Suprapubic skin (tissue), 4 donors: ENCODE measurements at regions not wholly inside any gene's neighbourhood (a gene's known extent, or its start where the extent isn't known, plus 50 kb on each side); places are given as distances from the start of the nearest gene placed in this dataset.
A peak's percentile ranks its signal among the peaks of the same experiment; 100 is the strongest.

Source experiments
- DNase-seq, 2 donors: peaks; one replicate each; pipeline ENCODE4 v3.0.0-alpha.2; 2019; ENCODE audit warnings: low spot score in 2 of 2
- H3K27ac ChIP-seq: fragments of 200-600 bp; sonication (generic); one replicate; pipeline ENCODE4 v1.5.1; 2019
- H3K27me3 ChIP-seq: fragments of 200-600 bp; sonication (generic); one replicate; pipeline ENCODE4 v1.5.1; 2019
- H3K36me3 ChIP-seq: fragments of 200-600 bp; sonication (generic); one replicate; pipeline ENCODE4 v1.5.1; 2019
- H3K4me1 ChIP-seq: fragments of 200-600 bp; sonication (generic); one replicate; pipeline ENCODE4 v1.5.1; 2019
- H3K4me3 ChIP-seq: fragments of 200-600 bp; sonication (generic); one replicate; pipeline ENCODE4 v1.5.1; 2019; ENCODE audit warnings: mild to moderate bottlenecking
- H3K9me3 ChIP-seq: fragments of 200-600 bp; sonication (generic); one replicate; pipeline ENCODE4 v1.5.1; 2019
- EP300 ChIP-seq: sonication (generic); formaldehyde crosslinking; IDR thresholded peaks from one replicate; pipeline ENCODE4 v1.6.1; 2017; ENCODE audit warnings: antibody characterized with exemption
- POLR2A ChIP-seq, 2 donors: fragments of 450-650 bp; IDR thresholded peaks; one replicate each; pipeline ENCODE4 v1.6.1; 2017; ENCODE audit warnings: antibody characterized with exemption in 2 of 2, mild to moderate bottlenecking in 2 of 2, moderate library complexity in 2 of 2
- POLR2AphosphoS5 ChIP-seq, 3 donors: sonication (generic); formaldehyde crosslinking; IDR thresholded peaks; one replicate each; pipeline ENCODE4 v1.6.1; 2017; ENCODE audit warnings: antibody characterized with exemption in 3 of 3
- WGBS: methylation state at CpG from one replicate; pipeline ENCODE4 v1.1.5; 2018; 5-methylcytosine and 5-hydroxymethylcytosine counted together
- TF ChIP-seq, protein P1 (sequence below), 2 donors: fragments of 200-600 bp in 1 of 2; fragments of 450-650 bp in 1 of 2; sonication (generic) in 1 of 2; IDR thresholded peaks; one replicate each; pipeline ENCODE4 v1.5.1; 2016 to 2019; ENCODE audit warnings: antibody characterized with exemption in 2 of 2, mild to moderate bottlenecking in 1 of 2, moderate library complexity in 1 of 2

DNA sequence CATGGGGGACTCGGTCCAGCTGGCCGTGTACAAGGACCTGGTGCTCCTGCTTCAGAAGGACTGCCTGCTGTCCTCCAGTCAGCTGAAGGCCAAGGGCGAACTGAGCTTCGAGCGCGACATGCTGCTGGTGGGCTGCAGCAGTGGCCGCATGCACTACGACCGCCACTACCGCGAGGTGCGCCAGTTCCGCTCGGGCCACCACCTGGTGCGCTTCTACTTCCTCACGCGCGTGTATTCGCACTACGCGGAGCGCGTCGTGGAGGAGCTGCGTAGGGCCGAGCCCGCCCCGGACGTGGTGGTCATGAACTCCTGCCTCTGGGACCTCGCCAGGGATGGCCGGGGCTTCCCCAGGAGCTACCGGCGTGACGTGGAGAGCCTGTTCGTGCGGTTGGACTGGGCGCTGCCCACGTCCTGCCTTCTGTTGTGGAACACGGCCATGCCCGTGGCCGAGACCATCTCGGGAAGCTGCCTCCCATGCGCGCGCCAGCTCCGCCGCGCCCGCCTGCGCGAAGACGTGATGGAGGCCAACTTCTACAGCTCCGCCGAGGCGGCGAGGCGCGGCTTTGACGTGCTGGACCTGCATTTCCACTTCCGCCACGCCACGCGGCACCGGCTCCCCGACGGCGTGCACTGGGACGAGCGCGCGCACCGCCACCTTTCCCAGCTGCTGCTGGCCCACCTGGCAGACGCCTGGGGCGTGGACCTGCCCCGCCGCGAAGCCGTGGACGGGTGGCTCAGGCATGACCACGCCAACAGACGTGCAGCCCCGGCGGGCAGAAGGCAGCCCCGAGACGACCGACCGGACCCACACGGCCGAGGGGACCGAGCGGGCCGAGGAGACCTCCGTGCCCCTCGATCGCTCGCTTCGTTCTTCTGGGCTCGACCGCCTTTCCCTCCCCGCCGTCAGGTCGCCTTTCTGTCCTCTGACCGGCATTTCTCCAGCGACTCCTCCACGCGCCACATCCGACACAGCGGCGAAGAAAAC, 293.9 kb upstream of the ERBB4 start:
- TF ChIP-seq, protein P1, sequence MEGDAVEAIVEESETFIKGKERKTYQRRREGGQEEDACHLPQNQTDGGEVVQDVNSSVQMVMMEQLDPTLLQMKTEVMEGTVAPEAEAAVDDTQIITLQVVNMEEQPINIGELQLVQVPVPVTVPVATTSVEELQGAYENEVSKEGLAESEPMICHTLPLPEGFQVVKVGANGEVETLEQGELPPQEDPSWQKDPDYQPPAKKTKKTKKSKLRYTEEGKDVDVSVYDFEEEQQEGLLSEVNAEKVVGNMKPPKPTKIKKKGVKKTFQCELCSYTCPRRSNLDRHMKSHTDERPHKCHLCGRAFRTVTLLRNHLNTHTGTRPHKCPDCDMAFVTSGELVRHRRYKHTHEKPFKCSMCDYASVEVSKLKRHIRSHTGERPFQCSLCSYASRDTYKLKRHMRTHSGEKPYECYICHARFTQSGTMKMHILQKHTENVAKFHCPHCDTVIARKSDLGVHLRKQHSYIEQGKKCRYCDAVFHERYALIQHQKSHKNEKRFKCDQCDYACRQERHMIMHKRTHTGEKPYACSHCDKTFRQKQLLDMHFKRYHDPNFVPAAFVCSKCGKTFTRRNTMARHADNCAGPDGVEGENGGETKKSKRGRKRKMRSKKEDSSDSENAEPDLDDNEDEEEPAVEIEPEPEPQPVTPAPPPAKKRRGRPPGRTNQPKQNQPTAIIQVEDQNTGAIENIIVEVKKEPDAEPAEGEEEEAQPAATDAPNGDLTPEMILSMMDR (IDR thresholded peaks at IDR 0.05), result no peak
- TF ChIP-seq EP300 (no peak), POLR2A (IDR thresholded peaks at IDR 0.05) (no peak), POLR2AphosphoS5 (IDR thresholded peaks at IDR 0.05) (no peak)
- Histone ChIP-seq H3K27ac (no peak overlapping the region), H3K36me3 (no peaks in the 10 kb centered on the region), H3K4me1 (no peaks in the 10 kb centered on the region), H3K9me3 (no peaks in the 10 kb centered on the region), H3K4me3 (no peak overlapping the region), H3K27me3 (no peaks in the 10 kb centered on the region)
- DNase-seq, result peak in 1 of 2 donors; percentile 62
- 91% methylated on average over 107 of the region's 109 CpGs for WGBS

- DNase-seq, result peak in 1 of 2 donors; percentile 65
- no peak overlapping the region for H3K27ac ChIP-seq
- H3K36me3 ChIP-seq, result no peaks in the 10 kb centered on the region
- no peaks in the 10 kb centered on the region for H3K9me3 ChIP-seq
- WGBS, result 94% methylated on average over 26 of the region's 50 CpGs
- no peak overlapping the region for H3K4me3 ChIP-seq
- no peaks in the 10 kb centered on the region for H3K27me3 ChIP-seq
- no peak for TF ChIP-seq EP300
- TF ChIP-seq, protein P1 (IDR thresholded peaks at IDR 0.05), result no peak
- TF ChIP-seq POLR2AphosphoS5 (IDR thresholded peaks at IDR 0.05), result no peak
- TF ChIP-seq POLR2A (IDR thresholded peaks at IDR 0.05), result no peak
- H3K4me1 ChIP-seq, result no peaks in the 10 kb centered on the region
Observed at GRCh38 chr2:212831671-212832199, 293.1 kb upstream of the ERBB4 start.

GRCh38 chr2:212816267-212816666, 277.7 kb upstream of the ERBB4 start:
- no peaks in the 10 kb centered on the region for H3K4me1 ChIP-seq
- H3K4me3 ChIP-seq, result no peak overlapping the region
- 81% methylated on average over 2 of the region's 2 CpGs for WGBS
- no peak overlapping the region for H3K27ac ChIP-seq
- no peak for DNase-seq
- no peaks in the 10 kb centered on the region for H3K27me3 ChIP-seq
- H3K36me3 ChIP-seq, result no peaks in the 10 kb centered on the region
- no peak for TF ChIP-seq EP300
- TF ChIP-seq, protein P1 (IDR thresholded peaks at IDR 0.05), result no peak
- no peak for TF ChIP-seq POLR2A (IDR thresholded peaks at IDR 0.05)
- TF ChIP-seq POLR2AphosphoS5 (IDR thresholded peaks at IDR 0.05), result no peak
- no peaks in the 10 kb centered on the region for H3K9me3 ChIP-seq

GRCh38 chr2:212815453-212815852, 276.9 kb upstream of the ERBB4 start:
- H3K27ac ChIP-seq, result no peak overlapping the region
- TF ChIP-seq, protein P1 (IDR thresholded peaks at IDR 0.05), result no peak
- TF ChIP-seq EP300, result no peak
- no peak for TF ChIP-seq POLR2A (IDR thresholded peaks at IDR 0.05)
- TF ChIP-seq POLR2AphosphoS5 (IDR thresholded peaks at IDR 0.05), result no peak
- H3K4me1 ChIP-seq, result no peaks in the 10 kb centered on the region
- no peaks in the 10 kb centered on the region for H3K36me3 ChIP-seq
- no peaks in the 10 kb centered on the region for H3K27me3 ChIP-seq
- 85% methylated on average over 5 of the region's 5 CpGs for WGBS
- no peak for DNase-seq
- H3K9me3 ChIP-seq, result no peaks in the 10 kb centered on the region
- H3K4me3 ChIP-seq, result no peak overlapping the region

DNA sequence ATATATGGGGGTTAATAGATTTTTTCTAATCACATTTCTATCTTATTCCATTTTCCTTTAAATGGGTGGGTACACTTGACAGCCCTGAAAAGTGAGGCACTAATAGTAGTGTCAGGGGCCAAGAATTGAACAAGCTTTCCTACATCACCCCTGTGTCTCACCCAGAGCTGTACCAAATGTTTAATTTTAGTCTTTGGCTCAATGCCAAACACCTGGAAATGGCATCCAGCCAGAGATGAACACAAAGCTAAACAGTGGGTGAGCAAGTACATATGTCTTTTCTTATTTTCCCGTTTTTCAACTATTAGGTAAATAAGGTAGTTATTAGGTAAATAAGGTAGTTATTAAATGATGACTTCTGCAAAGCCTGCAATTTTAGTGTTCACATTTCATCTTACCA, 276.3 kb upstream of the ERBB4 start:
- Histone ChIP-seq H3K4me1 (no peaks in the 10 kb centered on the region), H3K27ac (no peak overlapping the region), H3K4me3 (no peak overlapping the region), H3K9me3 (no peaks in the 10 kb centered on the region), H3K27me3 (no peaks in the 10 kb centered on the region), H3K36me3 (no peaks in the 10 kb centered on the region)
- DNase-seq, result no peak
- TF ChIP-seq POLR2A (IDR thresholded peaks at IDR 0.05) (no peak), EP300 (no peak), POLR2AphosphoS5 (IDR thresholded peaks at IDR 0.05) (no peak)
- TF ChIP-seq, protein P1 (IDR thresholded peaks at IDR 0.05), result no peak
- WGBS, result 46% methylated on average over 1 of the region's 1 CpG
